ENCODE measurements at regions not wholly inside any gene's neighbourhood (a gene's known extent, or its start where the extent isn't known, plus 50 kb on each side); places are given as distances from the start of the nearest gene placed in this dataset.

GRCh38 chr5:103827976-103828375 lies 265.4 kb upstream of the NUDT12 start:
- TF ChIP-seq SIN3A (IDR thresholded peaks at IDR 0.05; ENCODE audit: borderline replicate concordance, insufficient read depth, low read length) (no peak), TAF1 (IDR thresholded peaks at IDR 0.05; ENCODE audit: borderline replicate concordance, insufficient read depth, low read length) (no peak), POLR2AphosphoS5 (IDR thresholded peaks at IDR 0.05; ENCODE audit: low read depth, low read length) (no peak), REST (IDR thresholded peaks at IDR 0.05; ENCODE audit: insufficient read depth in 1 of 2, low read depth in 2 of 2, low read length in 2 of 2) (no peak)

Measured in PFSK-1 (cell line).